ENCODE measurements at regions not wholly inside any gene's neighbourhood (a gene's known extent, or its start where the extent isn't known, plus 50 kb on each side); places are given as distances from the start of the nearest gene placed in this dataset.
A peak's percentile ranks its signal among the peaks of the same experiment; 100 is the strongest.

GRCh38 chr12:24541193-24541871, 407.6 kb downstream of the BCAT1 start:
- Histone ChIP-seq H3K27ac (ENCODE audit: low read depth, low read length) (no peak overlapping the region), H3K36me3 (ENCODE audit: insufficient read depth, low read length) (no peaks in the 10 kb centered on the region), H2AFZ (ENCODE audit: low read length, unreplicated experiment) (no peak overlapping the region), H3K4me3 (ENCODE audit: low read depth, low read length) (no peak overlapping the region), H3K79me2 (ENCODE audit: control insufficient read depth, insufficient read depth, low read length, unreplicated experiment) (no peaks in the 10 kb centered on the region), H3K4me1 (ENCODE audit: control insufficient read depth, insufficient read depth, low read length, unreplicated experiment) (peaks cover 7% of the 10 kb centered on the region), H3K27me3 (ENCODE audit: insufficient read depth, low read length) (no peaks in the 10 kb centered on the region)

DNA sequence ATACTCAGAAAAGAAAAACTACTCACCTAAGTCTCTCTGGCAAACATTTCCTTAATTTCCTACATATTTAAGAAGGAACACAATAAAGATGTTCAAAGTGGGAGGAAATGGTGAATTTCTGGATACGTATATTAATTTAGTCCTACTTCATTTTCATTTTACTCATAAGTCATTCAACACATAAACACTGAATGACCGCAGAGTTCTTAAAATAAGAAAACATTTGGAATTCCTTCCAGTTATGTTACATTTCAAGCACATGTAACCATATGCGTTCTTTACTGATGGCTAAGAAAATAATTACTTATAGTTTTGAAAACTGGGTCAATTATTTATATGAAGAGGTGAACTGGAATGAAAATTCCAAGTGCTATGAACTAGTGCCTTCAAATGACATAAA, 409.3 kb downstream of the BCAT1 start:
- no peaks in the 10 kb centered on the region for H3K79me2 ChIP-seq (ENCODE audit: control insufficient read depth, insufficient read depth, low read length, unreplicated experiment)
- peaks cover 13% of the 10 kb centered on the region for H3K4me1 ChIP-seq (ENCODE audit: control insufficient read depth, insufficient read depth, low read length, unreplicated experiment)
- H2AFZ ChIP-seq (ENCODE audit: low read length, unreplicated experiment) = no peak overlapping the region
- no peaks in the 10 kb centered on the region for H3K36me3 ChIP-seq (ENCODE audit: insufficient read depth, low read length)
- H3K27me3 ChIP-seq (ENCODE audit: insufficient read depth, low read length) = no peaks in the 10 kb centered on the region
- no peak overlapping the region for H3K27ac ChIP-seq (ENCODE audit: low read depth, low read length)
- no peak overlapping the region for H3K4me3 ChIP-seq (ENCODE audit: low read depth, low read length)

GRCh38 chr12:24537083-24537860, 411.6 kb downstream of the BCAT1 start:
- no peak overlapping the region for H2AFZ ChIP-seq (ENCODE audit: low read length, unreplicated experiment)
- no peak overlapping the region for H3K4me3 ChIP-seq (ENCODE audit: low read depth, low read length)
- H3K4me1 ChIP-seq (ENCODE audit: control insufficient read depth, insufficient read depth, low read length, unreplicated experiment) = peaks cover 14% of the 10 kb centered on the region
- no peaks in the 10 kb centered on the region for H3K79me2 ChIP-seq (ENCODE audit: control insufficient read depth, insufficient read depth, low read length, unreplicated experiment)
- no peak overlapping the region for H3K27ac ChIP-seq (ENCODE audit: low read depth, low read length)
- no peaks in the 10 kb centered on the region for H3K27me3 ChIP-seq (ENCODE audit: insufficient read depth, low read length)
- H3K36me3 ChIP-seq (ENCODE audit: insufficient read depth, low read length) = no peaks in the 10 kb centered on the region

- Histone ChIP-seq H3K4me3 (ENCODE audit: low read depth, low read length) (no peak overlapping the region), H3K79me2 (ENCODE audit: control insufficient read depth, insufficient read depth, low read length, unreplicated experiment) (no peaks in the 10 kb centered on the region), H2AFZ (ENCODE audit: low read length, unreplicated experiment) (peak overlapping the region; percentile 22), H3K27ac (ENCODE audit: low read depth, low read length) (no peak overlapping the region), H3K4me1 (ENCODE audit: control insufficient read depth, insufficient read depth, low read length, unreplicated experiment) (peaks cover 14% of the 10 kb centered on the region), H3K27me3 (ENCODE audit: insufficient read depth, low read length) (no peaks in the 10 kb centered on the region), H3K36me3 (ENCODE audit: insufficient read depth, low read length) (no peaks in the 10 kb centered on the region)
Measured at GRCh38 chr12:24535334-24536069, 413.4 kb downstream of the BCAT1 start.

GRCh38 chr12:24534622-24535021, 414.3 kb downstream of the BCAT1 start:
- no peak overlapping the region for H3K27ac ChIP-seq (ENCODE audit: low read depth, low read length)
- H3K4me1 ChIP-seq (ENCODE audit: control insufficient read depth, insufficient read depth, low read length, unreplicated experiment) = peaks cover 14% of the 10 kb centered on the region
- H3K4me3 ChIP-seq (ENCODE audit: low read depth, low read length) = no peak overlapping the region
- H3K79me2 ChIP-seq (ENCODE audit: control insufficient read depth, insufficient read depth, low read length, unreplicated experiment) = no peaks in the 10 kb centered on the region
- H2AFZ ChIP-seq (ENCODE audit: low read length, unreplicated experiment) = no peak overlapping the region
- no peaks in the 10 kb centered on the region for H3K27me3 ChIP-seq (ENCODE audit: insufficient read depth, low read length)
- no peaks in the 10 kb centered on the region for H3K36me3 ChIP-seq (ENCODE audit: insufficient read depth, low read length)

DNA sequence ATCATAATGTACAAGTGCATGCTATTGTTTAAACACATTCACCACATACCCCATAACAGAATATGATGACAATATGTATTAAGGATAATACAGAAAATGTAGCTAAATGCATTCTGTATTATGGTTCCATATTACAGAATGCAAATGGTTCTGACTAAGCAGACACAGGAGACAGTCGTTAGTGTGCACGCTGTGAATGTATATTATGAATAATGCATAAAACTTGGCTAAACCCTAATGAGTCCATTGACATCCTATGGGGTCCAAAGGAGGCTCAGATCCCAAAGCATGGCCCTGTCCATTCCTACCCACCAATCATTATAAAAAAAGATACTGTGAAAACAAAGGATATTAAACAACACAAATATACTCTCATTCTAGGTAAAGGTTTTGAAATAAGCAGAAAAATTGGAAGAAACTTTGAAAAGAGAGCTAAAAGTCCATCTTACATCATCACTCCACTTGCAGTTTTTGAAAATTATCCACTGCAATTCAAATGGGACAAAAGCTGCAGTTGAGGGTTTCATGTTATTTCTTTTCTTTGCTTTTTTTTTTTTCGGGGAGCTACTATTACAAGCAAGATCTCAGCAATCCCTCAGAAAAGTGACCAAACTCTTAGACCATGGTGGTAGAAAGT, 415.1 kb downstream of the BCAT1 start:
- no peaks in the 10 kb centered on the region for H3K27me3 ChIP-seq (ENCODE audit: insufficient read depth, low read length)

DNA sequence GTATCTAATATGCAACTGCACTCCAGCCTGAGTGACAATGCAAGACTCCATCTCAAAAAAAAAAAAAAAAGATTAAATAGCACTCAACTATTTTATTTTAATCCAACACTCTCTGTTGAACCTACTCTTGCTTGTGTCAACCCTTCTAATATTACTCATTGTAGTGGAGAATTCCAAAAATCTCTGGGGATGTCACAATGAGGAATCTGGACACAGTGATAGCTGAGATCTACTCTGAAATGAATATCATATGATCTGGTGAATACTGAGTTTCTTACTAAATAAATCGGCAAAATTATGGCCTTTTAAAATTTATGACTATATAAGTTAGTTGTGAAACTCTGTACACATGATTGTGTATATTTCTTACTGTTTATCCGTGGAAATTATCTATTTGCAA, 418.2 kb downstream of the BCAT1 start:
- H3K27ac ChIP-seq (ENCODE audit: low read depth, low read length) = no peak overlapping the region
- no peaks in the 10 kb centered on the region for H3K27me3 ChIP-seq (ENCODE audit: insufficient read depth, low read length)
- H3K36me3 ChIP-seq (ENCODE audit: insufficient read depth, low read length) = no peaks in the 10 kb centered on the region
- H3K4me1 ChIP-seq (ENCODE audit: control insufficient read depth, insufficient read depth, low read length, unreplicated experiment) = peaks cover 7% of the 10 kb centered on the region
- no peaks in the 10 kb centered on the region for H3K79me2 ChIP-seq (ENCODE audit: control insufficient read depth, insufficient read depth, low read length, unreplicated experiment)
- H3K4me3 ChIP-seq (ENCODE audit: low read depth, low read length) = no peak overlapping the region
- no peak overlapping the region for H2AFZ ChIP-seq (ENCODE audit: low read length, unreplicated experiment)

More for the DNA sequence above, 415.1 kb downstream of the BCAT1 start:
- Histone ChIP-seq H3K4me1 (ENCODE audit: control insufficient read depth, insufficient read depth, low read length, unreplicated experiment) (peaks cover 14% of the 10 kb centered on the region), H3K27ac (ENCODE audit: low read depth, low read length) (no peak overlapping the region), H3K36me3 (ENCODE audit: insufficient read depth, low read length) (no peaks in the 10 kb centered on the region), H3K79me2 (ENCODE audit: control insufficient read depth, insufficient read depth, low read length, unreplicated experiment) (no peaks in the 10 kb centered on the region), H3K4me3 (ENCODE audit: low read depth, low read length) (no peak overlapping the region), H2AFZ (ENCODE audit: low read length, unreplicated experiment) (no peak overlapping the region)

GRCh38 chr12:24527102-24527501, 421.8 kb downstream of the BCAT1 start:
- Histone ChIP-seq H2AFZ (ENCODE audit: low read length, unreplicated experiment) (no peak overlapping the region), H3K4me3 (ENCODE audit: low read depth, low read length) (no peak overlapping the region), H3K27me3 (ENCODE audit: insufficient read depth, low read length) (no peaks in the 10 kb centered on the region), H3K79me2 (ENCODE audit: control insufficient read depth, insufficient read depth, low read length, unreplicated experiment) (no peaks in the 10 kb centered on the region), H3K4me1 (ENCODE audit: control insufficient read depth, insufficient read depth, low read length, unreplicated experiment) (no peaks in the 10 kb centered on the region), H3K36me3 (ENCODE audit: insufficient read depth, low read length) (no peaks in the 10 kb centered on the region), H3K27ac (ENCODE audit: low read depth, low read length) (no peak overlapping the region)

DNA sequence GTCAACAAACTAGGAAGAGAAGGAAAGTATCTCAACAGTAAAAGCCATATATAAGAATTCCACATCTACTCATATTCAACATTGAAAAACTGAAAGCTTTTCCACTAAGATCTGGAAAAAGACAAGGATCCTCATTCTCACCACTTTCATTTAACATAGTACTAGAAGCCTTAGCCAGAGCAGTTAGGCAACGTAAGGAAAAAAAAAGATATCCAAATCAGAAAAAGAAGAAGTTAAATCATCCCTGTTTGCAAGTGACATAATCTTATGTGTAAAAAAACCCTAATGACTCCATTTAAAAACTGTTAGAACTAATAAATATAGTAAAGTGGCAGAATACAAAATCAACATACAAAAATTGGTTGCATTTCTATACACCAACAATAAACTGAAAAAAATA, 426.2 kb downstream of the BCAT1 start:
- Histone ChIP-seq H3K27ac (ENCODE audit: low read depth, low read length) (no peak overlapping the region), H3K27me3 (ENCODE audit: insufficient read depth, low read length) (no peaks in the 10 kb centered on the region), H3K4me1 (ENCODE audit: control insufficient read depth, insufficient read depth, low read length, unreplicated experiment) (no peaks in the 10 kb centered on the region), H3K79me2 (ENCODE audit: control insufficient read depth, insufficient read depth, low read length, unreplicated experiment) (no peaks in the 10 kb centered on the region), H2AFZ (ENCODE audit: low read length, unreplicated experiment) (no peak overlapping the region), H3K36me3 (ENCODE audit: insufficient read depth, low read length) (no peaks in the 10 kb centered on the region), H3K4me3 (ENCODE audit: low read depth, low read length) (no peak overlapping the region)

GRCh38 chr12:24519759-24520158, 429.1 kb downstream of the BCAT1 start:
- Histone ChIP-seq H3K36me3 (ENCODE audit: insufficient read depth, low read length) (no peaks in the 10 kb centered on the region), H3K27ac (ENCODE audit: low read depth, low read length) (no peak overlapping the region), H3K4me1 (ENCODE audit: control insufficient read depth, insufficient read depth, low read length, unreplicated experiment) (no peaks in the 10 kb centered on the region)

More at GRCh38 chr12:24519759-24520158, 429.1 kb downstream of the BCAT1 start:
- Histone ChIP-seq H3K79me2 (ENCODE audit: control insufficient read depth, insufficient read depth, low read length, unreplicated experiment) (no peaks in the 10 kb centered on the region), H2AFZ (ENCODE audit: low read length, unreplicated experiment) (no peak overlapping the region), H3K4me3 (ENCODE audit: low read depth, low read length) (no peak overlapping the region), H3K27me3 (ENCODE audit: insufficient read depth, low read length) (no peaks in the 10 kb centered on the region)
